ENCODE measurements at regions not wholly inside any gene's neighbourhood (a gene's known extent, or its start where the extent isn't known, plus 50 kb on each side); places are given as distances from the start of the nearest gene placed in this dataset.

DNA sequence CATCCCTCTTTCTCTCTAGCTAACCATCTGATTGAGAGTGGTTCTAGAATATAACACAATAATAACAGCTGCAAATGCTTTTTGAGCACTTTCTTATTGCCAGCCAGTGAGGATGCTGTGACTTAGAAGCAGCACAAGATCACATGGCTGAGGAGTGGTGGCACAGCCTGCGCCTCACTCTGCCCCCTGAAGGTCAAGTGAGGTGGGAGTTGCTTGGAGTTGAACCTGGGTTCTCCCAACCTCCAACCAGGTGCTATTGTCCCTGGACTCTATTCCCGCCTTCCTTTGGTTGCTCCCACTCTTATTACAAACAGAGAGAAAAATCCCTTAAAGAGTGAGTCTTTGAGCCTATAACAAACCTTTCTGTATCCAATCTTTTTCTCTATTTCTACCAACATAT, 280.3 kb upstream of the PODXL start:
- no peak for TF ChIP-seq CTCF (IDR thresholded peaks at IDR 0.05)

GRCh38 chr7:131835141-131835540, 278.7 kb upstream of the PODXL start:
- Histone ChIP-seq H3K9me3 (no peaks in the 10 kb centered on the region), H3K4me3 (no peak overlapping the region), H3K36me3 (no peaks in the 10 kb centered on the region), H3K27me3 (peaks cover 0 to 78% (median 21%) of the 10 kb centered on the region in 7 donors), H3K4me1 (peaks cover 0 to 4% (median 0%) of the 10 kb centered on the region in 9 donors), H3K27ac (no peak overlapping the region)
- 83 to 92% methylated on average over 3 of the region's 3 CpGs for WGBS, 2 donors
- no peak for TF ChIP-seq CTCF (IDR thresholded peaks at IDR 0.05)
- intact Hi-C loops (cut with DNase I): no loop called here
- ATAC-seq (no peak), DNase-seq (no peak)

More for the DNA sequence above, 280.3 kb upstream of the PODXL start:
- intact Hi-C loops (cut with DNase I): no loop called here
- no peaks in the 10 kb centered on the region for H3K9me3 ChIP-seq
- no peaks in the 10 kb centered on the region for H3K36me3 ChIP-seq
- no peak for DNase-seq
- H3K27ac ChIP-seq: no peak overlapping the region
- WGBS, 2 donors: 56 to 72% methylated on average over 2 of the region's 2 CpGs
- peaks cover 0 to 64% (median 15%) of the 10 kb centered on the region in 7 donors for H3K27me3 ChIP-seq
- H3K4me1 ChIP-seq: no peaks in the 10 kb centered on the region
- ATAC-seq: no peak
- H3K4me3 ChIP-seq: no peak overlapping the region

- TF ChIP-seq CTCF (IDR thresholded peaks at IDR 0.05): no peak
- DNase-seq (no peak), ATAC-seq (no peak)
- WGBS, 2 donors: 76 to 79% methylated on average over 11 of the region's 11 CpGs
- H3K27me3 ChIP-seq: peaks cover 0 to 74% (median 26%) of the 10 kb centered on the region in 7 donors
- peaks cover 0 to 8% (median 0%) of the 10 kb centered on the region in 11 donors for H3K9me3 ChIP-seq
- no peak overlapping the region for H3K4me3 ChIP-seq
- no peak overlapping the region for H3K27ac ChIP-seq
- no peaks in the 10 kb centered on the region for H3K36me3 ChIP-seq
- intact Hi-C loops (cut with DNase I): no loop called here
- peaks cover 0 to 10% (median 0%) of the 10 kb centered on the region in 9 donors for H3K4me1 ChIP-seq
Measured at GRCh38 chr7:131830681-131831080, 274.3 kb upstream of the PODXL start.

- peaks cover 0 to 10% (median 0%) of the 10 kb centered on the region in 9 donors for H3K4me1 ChIP-seq
- no peak for TF ChIP-seq CTCF (IDR thresholded peaks at IDR 0.05)
- peak in 6 of 8 donors; percentile 39 to 64 (median 51) for ATAC-seq
- WGBS, 2 donors: 13% methylated on average over 18 of the region's 18 CpGs
- H3K27me3 ChIP-seq: peaks cover 0 to 70% (median 23%) of the 10 kb centered on the region in 7 donors
- intact Hi-C loops (cut with DNase I): no loop called here
- H3K36me3 ChIP-seq: no peaks in the 10 kb centered on the region
- no peak overlapping the region for H3K4me3 ChIP-seq
- no peak for DNase-seq
- H3K9me3 ChIP-seq: peaks cover 0 to 8% (median 0%) of the 10 kb centered on the region in 11 donors
- no peak overlapping the region for H3K27ac ChIP-seq
Measured at GRCh38 chr7:131829947-131830558, 273.6 kb upstream of the PODXL start.
